ENCODE measurements at regions not wholly inside any gene's neighbourhood (a gene's known extent, or its start where the extent isn't known, plus 50 kb on each side); places are given as distances from the start of the nearest gene placed in this dataset.
A peak's percentile ranks its signal among the peaks of the same experiment; 100 is the strongest.

DNA sequence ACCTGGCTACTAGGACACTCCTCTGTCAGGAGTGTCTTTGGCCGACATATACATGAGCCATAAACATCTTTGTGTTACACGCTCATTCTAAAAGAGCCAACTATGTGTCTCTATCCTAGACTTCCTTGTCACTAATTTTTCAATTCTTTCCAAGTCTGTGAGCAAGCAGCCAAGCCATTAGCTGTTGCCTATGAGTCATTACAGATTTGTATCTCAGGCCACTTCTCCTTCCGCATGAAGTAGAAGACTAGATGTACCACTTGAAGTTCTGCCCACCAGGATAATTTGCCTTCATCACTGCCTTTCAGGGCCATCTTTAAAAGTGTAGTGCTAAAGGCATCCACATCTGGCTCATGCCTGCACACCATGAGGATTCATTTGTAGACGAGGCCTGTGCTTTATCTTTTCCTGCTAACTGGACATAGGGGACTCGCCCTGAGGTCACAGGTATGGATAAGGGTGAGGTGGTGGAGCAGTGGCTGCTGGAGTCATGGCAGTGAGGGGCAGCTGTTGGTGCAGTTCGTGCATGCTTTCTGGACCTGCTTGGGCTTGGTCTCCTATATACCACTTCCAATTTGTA lies 126.1 kb upstream of the KL start:
- H3K27ac ChIP-seq (ENCODE audit: low read length) = no peak overlapping the region
- no peaks in the 10 kb centered on the region for H3K4me1 ChIP-seq (ENCODE audit: control insufficient read depth, insufficient read depth, low read length)
- 100% methylated on average over 1 of the region's 6 CpGs for WGBS (ENCODE audit: insufficient coverage, low lambda C conversion rate)
- no peak overlapping the region for H3K4me3 ChIP-seq (ENCODE audit: low read length)
- H3K27me3 ChIP-seq (ENCODE audit: control insufficient read depth, insufficient read depth, low read length) = no peaks in the 10 kb centered on the region
- no peak for DNase-seq
- H3K36me3 ChIP-seq (ENCODE audit: control insufficient read depth, insufficient read depth, low read length) = no peaks in the 10 kb centered on the region
- H3K9me3 ChIP-seq (ENCODE audit: control insufficient read depth, low read depth, low read length) = peaks cover 3% of the 10 kb centered on the region

DNA sequence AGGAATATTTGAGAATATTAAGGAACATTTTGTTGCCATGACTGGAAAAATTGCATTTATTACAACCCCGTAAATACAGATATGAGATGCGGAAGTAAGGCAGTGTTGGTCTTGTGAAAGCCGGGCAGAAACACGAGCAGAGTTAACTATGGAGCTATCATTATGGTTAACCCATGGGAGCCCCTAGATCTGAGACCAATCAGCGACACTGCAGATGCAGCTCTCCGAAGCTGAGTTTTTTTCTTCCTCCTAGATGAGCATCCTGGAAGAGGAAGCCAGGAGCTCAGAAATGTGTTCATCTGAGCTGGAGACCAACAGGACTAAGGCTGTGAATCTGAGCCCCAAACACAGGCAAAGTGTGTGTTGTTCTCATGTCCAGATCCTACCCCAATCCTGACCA lies 123.0 kb upstream of the KL start:
- no peak for DNase-seq
- Histone ChIP-seq H3K27ac (ENCODE audit: low read length) (no peak overlapping the region), H3K9me3 (ENCODE audit: control insufficient read depth, low read depth, low read length) (no peaks in the 10 kb centered on the region), H3K4me1 (ENCODE audit: control insufficient read depth, insufficient read depth, low read length) (no peaks in the 10 kb centered on the region), H3K36me3 (ENCODE audit: control insufficient read depth, insufficient read depth, low read length) (no peaks in the 10 kb centered on the region), H3K4me3 (ENCODE audit: low read length) (no peak overlapping the region), H3K27me3 (ENCODE audit: control insufficient read depth, insufficient read depth, low read length) (no peaks in the 10 kb centered on the region)
- 100% methylated on average over 1 of the region's 6 CpGs for WGBS (ENCODE audit: insufficient coverage, low lambda C conversion rate)

DNA sequence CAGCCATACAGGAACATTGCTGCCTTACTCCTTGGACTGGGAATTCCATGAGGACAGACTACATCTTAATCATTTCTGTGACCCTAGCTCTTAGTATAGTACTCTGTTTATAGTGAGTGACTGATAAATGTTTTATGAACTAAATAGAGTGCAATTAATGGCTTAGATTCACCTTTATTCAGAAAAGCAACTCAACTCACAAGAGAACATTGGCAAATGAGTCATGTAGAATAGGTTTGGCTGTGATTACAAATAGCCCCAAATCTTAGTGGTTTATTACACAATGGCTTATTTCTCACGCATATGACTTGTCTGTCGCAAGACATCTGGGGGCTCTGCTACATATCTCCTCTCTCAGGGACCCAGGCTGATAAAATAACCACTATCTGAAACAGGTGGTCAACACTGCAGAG lies 121.6 kb upstream of the KL start:
- no CpG with 5 or more reads among the region's 2 CpGs for WGBS (ENCODE audit: insufficient coverage, low lambda C conversion rate)
- Histone ChIP-seq H3K4me1 (ENCODE audit: control insufficient read depth, insufficient read depth, low read length) (no peaks in the 10 kb centered on the region), H3K36me3 (ENCODE audit: control insufficient read depth, insufficient read depth, low read length) (no peaks in the 10 kb centered on the region), H3K27me3 (ENCODE audit: control insufficient read depth, insufficient read depth, low read length) (no peaks in the 10 kb centered on the region), H3K27ac (ENCODE audit: low read length) (no peak overlapping the region), H3K4me3 (ENCODE audit: low read length) (no peak overlapping the region), H3K9me3 (ENCODE audit: control insufficient read depth, low read depth, low read length) (no peaks in the 10 kb centered on the region)
- DNase-seq = no peak

DNA sequence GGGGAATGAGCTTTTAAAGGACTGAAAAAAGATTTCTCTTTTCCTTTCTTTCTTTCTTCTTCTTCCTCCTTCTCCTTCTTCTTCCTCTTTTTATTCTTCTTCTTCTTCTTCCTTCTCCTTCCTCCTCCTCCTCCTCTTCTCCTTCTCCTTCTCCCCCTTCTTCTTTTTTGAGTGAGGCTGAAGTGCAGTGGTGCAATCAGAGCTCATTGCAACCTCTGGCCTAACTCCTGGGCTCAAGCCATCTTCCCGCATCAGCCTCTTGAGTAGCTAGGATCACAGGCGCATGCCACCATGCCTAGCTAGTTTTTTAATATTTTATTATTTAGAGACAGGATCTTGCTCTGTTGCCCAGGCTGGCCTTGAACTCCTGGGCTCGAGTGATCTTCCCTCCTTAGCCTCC lies 120.9 kb upstream of the KL start:
- WGBS (ENCODE audit: insufficient coverage, low lambda C conversion rate) = 100% methylated on average over 1 of the region's 3 CpGs
- no peak overlapping the region for H3K27ac ChIP-seq (ENCODE audit: low read length)
- H3K4me1 ChIP-seq (ENCODE audit: control insufficient read depth, insufficient read depth, low read length) = no peaks in the 10 kb centered on the region
- no peaks in the 10 kb centered on the region for H3K36me3 ChIP-seq (ENCODE audit: control insufficient read depth, insufficient read depth, low read length)
- no peaks in the 10 kb centered on the region for H3K27me3 ChIP-seq (ENCODE audit: control insufficient read depth, insufficient read depth, low read length)
- no peak overlapping the region for H3K4me3 ChIP-seq (ENCODE audit: low read length)
- H3K9me3 ChIP-seq (ENCODE audit: control insufficient read depth, low read depth, low read length) = no peaks in the 10 kb centered on the region
- no peak for DNase-seq

DNA sequence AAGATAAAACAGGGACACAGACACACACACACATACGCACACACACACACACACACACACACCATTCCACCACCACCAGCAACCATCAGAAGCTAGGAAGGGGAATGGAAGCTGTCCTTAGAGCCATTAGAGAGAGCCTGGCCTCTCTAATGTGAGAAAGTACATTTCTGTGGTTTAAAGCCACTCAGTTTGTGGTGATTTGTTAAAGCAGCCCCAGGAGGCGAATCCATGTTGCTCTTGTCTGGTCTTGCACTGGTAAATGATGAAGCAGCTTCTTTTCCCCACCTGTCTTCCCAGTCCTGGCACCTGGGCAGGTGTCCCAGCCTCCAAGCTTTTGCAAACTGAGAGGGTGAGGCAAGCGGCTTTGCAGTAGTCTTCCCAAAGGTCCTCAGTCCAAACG lies 118.9 kb upstream of the KL start:
- Histone ChIP-seq H3K4me1 (ENCODE audit: control insufficient read depth, insufficient read depth, low read length) (no peaks in the 10 kb centered on the region), H3K27me3 (ENCODE audit: control insufficient read depth, insufficient read depth, low read length) (no peaks in the 10 kb centered on the region), H3K4me3 (ENCODE audit: low read length) (no peak overlapping the region), H3K9me3 (ENCODE audit: control insufficient read depth, low read depth, low read length) (no peaks in the 10 kb centered on the region), H3K27ac (ENCODE audit: low read length) (no peak overlapping the region), H3K36me3 (ENCODE audit: control insufficient read depth, insufficient read depth, low read length) (no peaks in the 10 kb centered on the region)
- no CpG with 5 or more reads among the region's 4 CpGs for WGBS (ENCODE audit: insufficient coverage, low lambda C conversion rate)
- no peak for DNase-seq

DNA sequence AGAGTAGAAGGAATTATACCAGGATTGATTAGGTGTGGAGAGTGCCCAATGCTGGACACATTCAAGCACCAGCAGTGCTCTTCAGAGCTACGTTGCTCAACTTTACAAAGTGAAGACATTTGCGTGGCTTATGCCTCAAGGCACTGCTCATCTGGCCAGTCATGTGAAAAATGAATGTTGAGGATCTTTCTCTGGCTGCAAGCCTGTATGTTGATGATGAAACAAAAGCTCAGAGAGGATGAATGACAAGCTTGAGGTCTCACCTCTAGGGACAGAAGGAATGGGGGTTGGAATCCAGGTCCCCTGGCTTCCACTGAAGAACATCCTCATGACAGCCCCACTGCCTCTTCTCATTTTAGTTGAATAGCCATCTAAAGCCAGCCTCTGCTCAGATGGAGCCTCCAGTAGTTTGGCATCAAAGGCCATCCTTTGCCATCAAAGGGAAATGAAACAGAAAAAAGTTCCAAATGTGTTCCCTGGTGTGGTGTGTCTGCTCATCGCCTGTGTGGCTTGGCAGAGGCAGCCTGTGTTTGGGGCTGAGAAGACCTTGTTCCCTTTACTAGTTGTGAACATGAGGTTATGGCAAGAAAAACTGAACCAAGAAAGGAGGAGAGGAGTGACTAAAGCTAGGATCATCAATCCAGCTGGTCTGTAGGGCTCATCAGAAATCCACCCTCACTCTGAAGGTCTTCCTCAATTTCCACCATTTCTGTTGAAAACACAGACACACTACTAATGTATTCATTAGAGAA lies 114.0 kb upstream of the KL start:
- Histone ChIP-seq H3K4me1 (ENCODE audit: control insufficient read depth, insufficient read depth, low read length) (no peaks in the 10 kb centered on the region), H3K36me3 (ENCODE audit: control insufficient read depth, insufficient read depth, low read length) (no peaks in the 10 kb centered on the region), H3K4me3 (ENCODE audit: low read length) (no peak overlapping the region), H3K27me3 (ENCODE audit: control insufficient read depth, insufficient read depth, low read length) (no peaks in the 10 kb centered on the region), H3K9me3 (ENCODE audit: control insufficient read depth, low read depth, low read length) (no peaks in the 10 kb centered on the region), H3K27ac (ENCODE audit: low read length) (no peak overlapping the region)
- no peak for DNase-seq
- no CpG with 5 or more reads among the region's 3 CpGs for WGBS (ENCODE audit: insufficient coverage, low lambda C conversion rate)

DNA sequence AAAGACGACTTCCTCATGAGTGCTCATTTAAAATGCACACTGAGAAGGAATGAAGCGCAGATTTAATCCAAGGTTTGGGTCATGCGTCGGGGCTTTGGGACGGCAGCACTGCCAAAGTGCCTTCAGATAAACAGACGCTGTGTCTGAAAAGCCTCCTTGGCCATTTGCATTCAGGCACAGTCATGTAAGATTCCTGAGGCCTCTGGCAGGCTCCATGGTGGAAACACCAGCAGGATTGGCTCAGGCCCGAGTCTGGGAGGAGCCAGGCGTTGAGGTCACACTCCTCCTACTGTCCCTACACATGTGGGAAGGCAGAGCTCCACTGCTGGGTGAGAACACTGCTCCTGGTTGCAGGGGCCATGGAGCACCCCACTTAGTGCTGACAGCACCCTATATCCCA lies 113.3 kb upstream of the KL start:
- H3K27ac ChIP-seq (ENCODE audit: low read length) = no peak overlapping the region
- no CpG with 5 or more reads among the region's 8 CpGs for WGBS (ENCODE audit: insufficient coverage, low lambda C conversion rate)

DNA sequence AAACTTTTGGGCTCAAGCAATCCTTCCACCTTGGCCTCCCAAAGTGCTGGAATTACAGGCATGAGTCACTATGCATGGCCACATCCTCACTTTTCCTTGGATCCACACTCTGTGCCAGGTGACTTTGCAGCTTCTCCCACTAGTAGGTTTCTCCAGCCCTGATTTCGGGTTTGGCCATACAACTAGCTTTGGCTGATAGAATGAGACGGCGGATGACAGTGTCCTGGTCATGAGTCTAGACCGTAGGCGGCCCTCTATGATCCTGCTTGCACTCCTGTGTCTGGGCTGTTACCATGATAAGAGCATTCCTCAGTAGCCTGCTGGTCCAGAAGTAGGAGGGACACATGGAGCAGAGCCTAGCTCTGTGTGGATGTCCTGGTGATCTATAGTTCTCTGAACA lies 112.5 kb upstream of the KL start:
- H3K4me1 ChIP-seq (ENCODE audit: control insufficient read depth, insufficient read depth, low read length) = no peaks in the 10 kb centered on the region
- DNase-seq = no peak
- H3K27me3 ChIP-seq (ENCODE audit: control insufficient read depth, insufficient read depth, low read length) = no peaks in the 10 kb centered on the region
- no CpG with 5 or more reads among the region's 5 CpGs for WGBS (ENCODE audit: insufficient coverage, low lambda C conversion rate)
- H3K36me3 ChIP-seq (ENCODE audit: control insufficient read depth, insufficient read depth, low read length) = no peaks in the 10 kb centered on the region
- H3K27ac ChIP-seq (ENCODE audit: low read length) = no peak overlapping the region
- no peaks in the 10 kb centered on the region for H3K9me3 ChIP-seq (ENCODE audit: control insufficient read depth, low read depth, low read length)
- H3K4me3 ChIP-seq (ENCODE audit: low read length) = no peak overlapping the region

More for the DNA sequence above, 113.3 kb upstream of the KL start:
- no peaks in the 10 kb centered on the region for H3K4me1 ChIP-seq (ENCODE audit: control insufficient read depth, insufficient read depth, low read length)
- H3K27me3 ChIP-seq (ENCODE audit: control insufficient read depth, insufficient read depth, low read length) = no peaks in the 10 kb centered on the region
- H3K36me3 ChIP-seq (ENCODE audit: control insufficient read depth, insufficient read depth, low read length) = no peaks in the 10 kb centered on the region
- H3K4me3 ChIP-seq (ENCODE audit: low read length) = no peak overlapping the region
- peak; percentile 20 to 27 for DNase-seq
- no peaks in the 10 kb centered on the region for H3K9me3 ChIP-seq (ENCODE audit: control insufficient read depth, low read depth, low read length)

DNA sequence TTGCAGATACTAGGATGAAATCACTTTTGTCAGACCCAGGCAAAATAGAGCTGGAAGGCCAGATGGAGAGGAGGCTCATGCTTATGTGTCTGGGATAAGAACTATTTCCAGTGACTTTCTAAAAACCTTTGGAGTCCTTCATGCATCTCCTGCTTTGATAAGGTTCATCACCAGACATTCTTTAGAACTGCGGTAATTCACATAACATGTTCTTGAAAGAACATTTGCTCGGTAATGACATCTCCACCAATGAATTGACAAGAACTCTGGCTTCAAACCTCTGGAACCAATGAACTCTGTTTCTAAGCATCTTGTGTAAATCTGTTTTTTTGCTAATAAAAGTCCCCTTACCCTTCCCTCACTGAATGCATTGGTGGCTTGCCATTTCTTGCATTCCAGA lies 112.0 kb upstream of the KL start:
- no CpG with 5 or more reads among the region's 2 CpGs for WGBS (ENCODE audit: insufficient coverage, low lambda C conversion rate)
- Histone ChIP-seq H3K27ac (ENCODE audit: low read length) (no peak overlapping the region), H3K36me3 (ENCODE audit: control insufficient read depth, insufficient read depth, low read length) (no peaks in the 10 kb centered on the region), H3K9me3 (ENCODE audit: control insufficient read depth, low read depth, low read length) (no peaks in the 10 kb centered on the region), H3K27me3 (ENCODE audit: control insufficient read depth, insufficient read depth, low read length) (no peaks in the 10 kb centered on the region), H3K4me1 (ENCODE audit: control insufficient read depth, insufficient read depth, low read length) (no peaks in the 10 kb centered on the region), H3K4me3 (ENCODE audit: low read length) (no peak overlapping the region)
- no peak for DNase-seq

DNA sequence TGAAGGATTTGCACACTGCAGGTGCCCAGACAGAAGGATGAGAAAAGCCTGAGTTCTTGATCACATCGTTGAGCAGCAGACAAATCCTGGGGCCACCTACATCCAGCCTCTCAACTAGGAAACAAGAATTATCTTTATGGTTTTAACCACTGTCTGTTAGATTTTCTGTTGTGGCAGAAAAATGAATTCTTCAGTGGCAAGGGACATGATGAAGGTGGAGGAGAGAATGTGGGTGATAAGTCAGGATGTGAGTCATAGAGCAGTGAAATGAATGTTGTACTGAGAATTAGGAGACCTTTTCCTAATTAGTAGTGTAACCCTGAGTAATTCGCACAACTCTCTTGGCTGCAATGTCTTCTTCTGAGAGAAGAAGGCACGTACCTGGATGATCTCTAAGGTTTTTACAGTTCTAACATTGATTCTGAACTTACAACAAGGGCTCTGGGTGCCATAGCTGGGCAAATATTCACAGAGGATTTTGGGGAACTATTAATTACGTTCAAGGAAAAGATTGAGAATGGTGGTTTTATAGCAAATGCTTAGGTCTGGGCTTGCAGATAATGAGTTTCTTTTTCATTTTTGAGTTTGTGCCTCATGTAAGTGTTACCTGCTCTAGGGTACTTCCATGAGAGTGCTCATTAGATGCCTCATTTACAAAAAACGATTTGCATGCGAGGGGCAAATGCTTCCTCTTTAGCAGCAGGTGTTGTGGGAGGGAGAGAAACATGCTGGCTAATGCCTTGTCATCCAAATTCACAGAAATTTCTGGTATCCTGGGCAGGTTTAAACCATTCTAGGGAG lies 111.0 kb upstream of the KL start:
- Histone ChIP-seq H3K4me1 (ENCODE audit: control insufficient read depth, insufficient read depth, low read length) (no peaks in the 10 kb centered on the region), H3K9me3 (ENCODE audit: control insufficient read depth, low read depth, low read length) (no peaks in the 10 kb centered on the region), H3K4me3 (ENCODE audit: low read length) (no peak overlapping the region), H3K27ac (ENCODE audit: low read length) (no peak overlapping the region), H3K27me3 (ENCODE audit: control insufficient read depth, insufficient read depth, low read length) (no peaks in the 10 kb centered on the region), H3K36me3 (ENCODE audit: control insufficient read depth, insufficient read depth, low read length) (no peaks in the 10 kb centered on the region)
- 100% methylated on average over 2 of the region's 6 CpGs for WGBS (ENCODE audit: insufficient coverage, low lambda C conversion rate)
- no peak for DNase-seq

Measured in large intestine (tissue), 3 donors.